ENCODE measurements at regions not wholly inside any gene's neighbourhood (a gene's known extent, or its start where the extent isn't known, plus 50 kb on each side); places are given as distances from the start of the nearest gene placed in this dataset.

- Histone ChIP-seq H3K4me2 (ENCODE audit: low read depth, low read length) (no peak overlapping the region), H3K9me2 (replicated peaks; ENCODE audit: insufficient read depth, low read length) (no peaks in the 10 kb centered on the region), H3K9me3 (replicated peaks; ENCODE audit: insufficient read depth, low read length) (no peaks in the 10 kb centered on the region), H4K20me1 (ENCODE audit: insufficient read depth, low read length) (no peaks in the 10 kb centered on the region), H3K9ac (ENCODE audit: low read length) (no peak overlapping the region), H3K4me1 (ENCODE audit: low read length) (no peaks in the 10 kb centered on the region), H2AFZ (ENCODE audit: low read length) (no peak overlapping the region), H3K79me2 (ENCODE audit: low read length) (no peaks in the 10 kb centered on the region), H3K27me3 (replicated peaks; ENCODE audit: insufficient read depth, low read length) (no peaks in the 10 kb centered on the region), H3K36me3 (replicated peaks; ENCODE audit: insufficient read depth, low read length) (no peaks in the 10 kb centered on the region), H3K4me3 (ENCODE audit: low read length) (no peak overlapping the region), H3F3A (ENCODE audit: insufficient read depth, low read length) (no peaks in the 10 kb centered on the region), H3K27ac (ENCODE audit: low read length) (no peak overlapping the region)
- no peak for DNase-seq
- TF ChIP-seq CTCF (IDR thresholded peaks at IDR 0.05; ENCODE audit: low read length) = no peak
Measured at GRCh38 chr15:56837273-56837672, 81.2 kb upstream of the TCF12 start.

- no peaks in the 10 kb centered on the region for H3K27me3 ChIP-seq (replicated peaks; ENCODE audit: insufficient read depth, low read length)
- H3K36me3 ChIP-seq (replicated peaks; ENCODE audit: insufficient read depth, low read length) = no peaks in the 10 kb centered on the region
- no peak overlapping the region for H3K4me2 ChIP-seq (ENCODE audit: low read depth, low read length)
- no peak overlapping the region for H2AFZ ChIP-seq (ENCODE audit: low read length)
- no peaks in the 10 kb centered on the region for H3K79me2 ChIP-seq (ENCODE audit: low read length)
- TF ChIP-seq CTCF (IDR thresholded peaks at IDR 0.05; ENCODE audit: low read length) = no peak
- no peak for TF ChIP-seq EZH2phosphoT487 (IDR thresholded peaks at IDR 0.05; ENCODE audit: low read length)
- TF ChIP-seq EZH2 (optimal IDR thresholded peaks at IDR 0.05; ENCODE audit: low read depth, low read length) = no peak
- DNase-seq = no peak
- no peaks in the 10 kb centered on the region for H3K4me1 ChIP-seq (ENCODE audit: low read length)
- no peaks in the 10 kb centered on the region for H3K9me3 ChIP-seq (replicated peaks; ENCODE audit: insufficient read depth, low read length)
- no peaks in the 10 kb centered on the region for H3F3A ChIP-seq (ENCODE audit: insufficient read depth, low read length)
- H3K4me3 ChIP-seq (ENCODE audit: low read length) = no peak overlapping the region
- no peak overlapping the region for H3K9ac ChIP-seq (ENCODE audit: low read length)
- no peaks in the 10 kb centered on the region for H4K20me1 ChIP-seq (ENCODE audit: insufficient read depth, low read length)
- no peaks in the 10 kb centered on the region for H3K9me2 ChIP-seq (replicated peaks; ENCODE audit: insufficient read depth, low read length)
- no peak overlapping the region for H3K27ac ChIP-seq (ENCODE audit: low read length)
Measured at GRCh38 chr15:56835718-56836171, 82.7 kb upstream of the TCF12 start.

GRCh38 chr15:56832125-56832524 is 86.3 kb upstream of the TCF12 start:
- H3K27me3 ChIP-seq (replicated peaks; ENCODE audit: insufficient read depth, low read length) = no peaks in the 10 kb centered on the region
- H3F3A ChIP-seq (ENCODE audit: insufficient read depth, low read length) = no peaks in the 10 kb centered on the region
- H2AFZ ChIP-seq (ENCODE audit: low read length) = no peak overlapping the region
- DNase-seq = no peak
- no peaks in the 10 kb centered on the region for H3K79me2 ChIP-seq (ENCODE audit: low read length)
- H3K4me1 ChIP-seq (ENCODE audit: low read length) = no peaks in the 10 kb centered on the region
- H3K36me3 ChIP-seq (replicated peaks; ENCODE audit: insufficient read depth, low read length) = no peaks in the 10 kb centered on the region
- H3K9me3 ChIP-seq (replicated peaks; ENCODE audit: insufficient read depth, low read length) = no peaks in the 10 kb centered on the region
- H3K9me2 ChIP-seq (replicated peaks; ENCODE audit: insufficient read depth, low read length) = no peaks in the 10 kb centered on the region
- H3K27ac ChIP-seq (ENCODE audit: low read length) = no peak overlapping the region
- no peak overlapping the region for H3K4me2 ChIP-seq (ENCODE audit: low read depth, low read length)
- TF ChIP-seq CTCF (IDR thresholded peaks at IDR 0.05; ENCODE audit: low read length) (no peak), EZH2phosphoT487 (IDR thresholded peaks at IDR 0.05; ENCODE audit: low read length) (no peak), EZH2 (optimal IDR thresholded peaks at IDR 0.05; ENCODE audit: low read depth, low read length) (no peak)
- no peaks in the 10 kb centered on the region for H4K20me1 ChIP-seq (ENCODE audit: insufficient read depth, low read length)
- no peak overlapping the region for H3K9ac ChIP-seq (ENCODE audit: low read length)
- no peak overlapping the region for H3K4me3 ChIP-seq (ENCODE audit: low read length)
